Glomerular visceral epithelial cell (primary cell): ENCODE measurements at regions not wholly inside any gene's neighbourhood (a gene's known extent, or its start where the extent isn't known, plus 50 kb on each side); places are given as distances from the start of the nearest gene placed in this dataset.
"Not testable (repeated sequence)": the region's sequence is repeated elsewhere in the genome, so short reads cannot be mapped to it uniquely, and the experiment has no call there.

Experiments used
- DNase-seq: peaks from one replicate; pipeline ENCODE4 v3.0.0-alpha.2; 2016; ENCODE audit errors: extremely low spot score

- DNase-seq: no peak
Observed at GRCh38 chr1:102178480-102178879, 181.8 kb upstream of the OLFM3 start.

- DNase-seq: peak; percentile 2
Observed at GRCh38 chr1:102174259-102174863, 177.6 kb upstream of the OLFM3 start.

GRCh38 chr1:102172200-102172599, 175.5 kb upstream of the OLFM3 start:
- no peak for DNase-seq

- DNase-seq: no peak
Observed at GRCh38 chr1:102163799-102164198, 167.1 kb upstream of the OLFM3 start.

GRCh38 chr1:102151242-102151641, 154.5 kb upstream of the OLFM3 start:
- DNase-seq: no peak

- DNase-seq: no peak
Observed at GRCh38 chr1:102120910-102121309, 124.2 kb upstream of the OLFM3 start.

GRCh38 chr1:102118150-102118549, 121.4 kb upstream of the OLFM3 start:
- no peak for DNase-seq

- DNase-seq: no peak
Observed at GRCh38 chr1:102110586-102110985, 113.9 kb upstream of the OLFM3 start.

GRCh38 chr1:102109493-102109892, 112.8 kb upstream of the OLFM3 start:
- not testable (repeated sequence) for DNase-seq

- DNase-seq: no peak
Observed at GRCh38 chr1:102107441-102107840, 110.7 kb upstream of the OLFM3 start.

GRCh38 chr1:102105931-102106550, 109.3 kb upstream of the OLFM3 start:
- no peak for DNase-seq

- no peak for DNase-seq
Observed at GRCh38 chr1:102103646-102104045, 106.9 kb upstream of the OLFM3 start.

- no peak for DNase-seq
Observed at GRCh38 chr1:102102276-102102780, 105.6 kb upstream of the OLFM3 start.

- no peak for DNase-seq
Observed at GRCh38 chr1:102100666-102101065, 103.9 kb upstream of the OLFM3 start.

GRCh38 chr1:102099916-102100315, 103.2 kb upstream of the OLFM3 start:
- DNase-seq: peak; percentile 53

GRCh38 chr1:102098536-102098935, 101.8 kb upstream of the OLFM3 start:
- peak; percentile 3 for DNase-seq

GRCh38 chr1:102098081-102098480, 101.4 kb upstream of the OLFM3 start:
- no peak for DNase-seq

- DNase-seq: no peak
Observed at GRCh38 chr1:102097451-102097850, 100.7 kb upstream of the OLFM3 start.

- DNase-seq: no peak
Observed at GRCh38 chr1:102096162-102096561, 99.4 kb upstream of the OLFM3 start.

- DNase-seq: no peak
Observed at GRCh38 chr1:102089791-102090190, 93.1 kb upstream of the OLFM3 start.

- no peak for DNase-seq
Observed at GRCh38 chr1:102085896-102086295, 89.2 kb upstream of the OLFM3 start.

- no peak for DNase-seq
Observed at GRCh38 chr1:102084771-102085535, 88.2 kb upstream of the OLFM3 start.

GRCh38 chr1:102083192-102083591, 86.5 kb upstream of the OLFM3 start:
- no peak for DNase-seq
